Activated CD8-positive, alpha-beta memory T cell treated with anti-CD3 and anti-CD28 coated beads, Interleukin-2, amount 10 ng/mL, durations not matched to agents 7 days and 5 days (primary cell): ENCODE measurements at regions not wholly inside any gene's neighbourhood (a gene's known extent, or its start where the extent isn't known, plus 50 kb on each side); places are given as distances from the start of the nearest gene placed in this dataset.

Experiments used
- ATAC-seq: fragments of 150-1000 bp; cut with Tn5 transposase; one replicate; pipeline ENCODE4 v1.10.0; 2021; ENCODE audit warnings: moderate library complexity
- CTCF ChIA-PET: fragments of 350-600 bp; sonication (Branson Sonifier 250); formaldehyde crosslinking; loops from one replicate; lab custom pipeline; 2021; ENCODE audit warnings: antibody characterized with exemption; lab: Charles Lee
- DNase-seq: peaks from one replicate; pipeline ENCODE4 v3.0.0-alpha.2; 2020
- H3K27ac Mint-ChIP-seq: one replicate; pipeline ENCODE4 v1.8.0; 2021; ENCODE audit warnings: mild to moderate bottlenecking, mixed read lengths
- H3K27me3 Mint-ChIP-seq: one replicate; pipeline ENCODE4 v1.8.0; 2021; ENCODE audit warnings: mixed read lengths
- H3K36me3 Mint-ChIP-seq: one replicate; pipeline ENCODE4 v1.8.0; 2021; ENCODE audit warnings: mild to moderate bottlenecking, mixed read lengths
- H3K4me1 Mint-ChIP-seq: one replicate; pipeline ENCODE4 v1.8.0; 2021; ENCODE audit warnings: mixed read lengths
- H3K4me3 Mint-ChIP-seq: one replicate; pipeline ENCODE4 v1.8.0; 2021; ENCODE audit warnings: mild to moderate bottlenecking, moderate library complexity, mixed read lengths
- H3K9me3 Mint-ChIP-seq: one replicate; pipeline ENCODE4 v1.8.0; 2022; ENCODE audit warnings: low read depth, mixed read lengths

GRCh38 chr5:106976363-106976762 is 694.4 kb downstream of the EFNA5 start:
- Mint-ChIP-seq H3K27me3 (no peaks in the 10 kb centered on the region), H3K4me3 (no peak overlapping the region), H3K9me3 (peaks cover 4% of the 10 kb centered on the region), H3K4me1 (no peaks in the 10 kb centered on the region), H3K27ac (no peak overlapping the region), H3K36me3 (no peaks in the 10 kb centered on the region)
- ATAC-seq (no peak), DNase-seq (no peak)
- CTCF ChIA-PET: no interaction called here

GRCh38 chr5:106974272-106974671 is 696.5 kb downstream of the EFNA5 start:
- H3K27ac Mint-ChIP-seq: no peak overlapping the region
- no peaks in the 10 kb centered on the region for H3K4me1 Mint-ChIP-seq
- no peaks in the 10 kb centered on the region for H3K27me3 Mint-ChIP-seq
- no peaks in the 10 kb centered on the region for H3K36me3 Mint-ChIP-seq
- CTCF ChIA-PET: no interaction called here
- DNase-seq: no peak
- H3K4me3 Mint-ChIP-seq: no peak overlapping the region
- peaks cover 4% of the 10 kb centered on the region for H3K9me3 Mint-ChIP-seq
- no peak for ATAC-seq

GRCh38 chr5:106966686-106967315 is 703.9 kb downstream of the EFNA5 start:
- Mint-ChIP-seq H3K9me3 (peaks cover 6% of the 10 kb centered on the region), H3K27ac (no peak overlapping the region), H3K27me3 (no peaks in the 10 kb centered on the region), H3K36me3 (no peaks in the 10 kb centered on the region), H3K4me1 (no peaks in the 10 kb centered on the region), H3K4me3 (no peak overlapping the region)
- ATAC-seq (no peak), DNase-seq (no peak)
- CTCF ChIA-PET: no interaction called here

- Mint-ChIP-seq H3K27ac (no peak overlapping the region), H3K36me3 (no peaks in the 10 kb centered on the region), H3K9me3 (peaks cover 9% of the 10 kb centered on the region), H3K27me3 (no peaks in the 10 kb centered on the region), H3K4me3 (no peak overlapping the region), H3K4me1 (no peaks in the 10 kb centered on the region)
- CTCF ChIA-PET: no interaction called here
- ATAC-seq: no peak
- no peak for DNase-seq
Observed at GRCh38 chr5:106964132-106964531, 706.6 kb downstream of the EFNA5 start.

GRCh38 chr5:106963630-106964029 is 707.1 kb downstream of the EFNA5 start:
- Mint-ChIP-seq H3K27me3 (no peaks in the 10 kb centered on the region), H3K9me3 (peaks cover 9% of the 10 kb centered on the region), H3K4me1 (no peaks in the 10 kb centered on the region), H3K4me3 (no peak overlapping the region), H3K36me3 (no peaks in the 10 kb centered on the region), H3K27ac (no peak overlapping the region)
- ATAC-seq (no peak), DNase-seq (no peak)
- CTCF ChIA-PET: no interaction called here

- H3K4me1 Mint-ChIP-seq: no peaks in the 10 kb centered on the region
- H3K36me3 Mint-ChIP-seq: no peaks in the 10 kb centered on the region
- H3K9me3 Mint-ChIP-seq: peaks cover 9% of the 10 kb centered on the region
- CTCF ChIA-PET: no interaction called here
- no peak for DNase-seq
- H3K27me3 Mint-ChIP-seq: no peaks in the 10 kb centered on the region
- ATAC-seq: no peak
- H3K4me3 Mint-ChIP-seq: no peak overlapping the region
- no peak overlapping the region for H3K27ac Mint-ChIP-seq
Observed at GRCh38 chr5:106962464-106963230, 708.1 kb downstream of the EFNA5 start.

- CTCF ChIA-PET: no interaction called here
- ATAC-seq (no peak), DNase-seq (no peak)
- H3K27ac Mint-ChIP-seq: no peak overlapping the region
- H3K4me3 Mint-ChIP-seq: no peak overlapping the region
- no peaks in the 10 kb centered on the region for H3K36me3 Mint-ChIP-seq
- H3K9me3 Mint-ChIP-seq: peaks cover 5% of the 10 kb centered on the region
- no peaks in the 10 kb centered on the region for H3K4me1 Mint-ChIP-seq
- no peaks in the 10 kb centered on the region for H3K27me3 Mint-ChIP-seq
Observed at GRCh38 chr5:106959387-106959786, 711.4 kb downstream of the EFNA5 start.

GRCh38 chr5:106957336-106957735 is 713.4 kb downstream of the EFNA5 start:
- DNase-seq (no peak), ATAC-seq (no peak)
- CTCF ChIA-PET: no interaction called here
- H3K4me3 Mint-ChIP-seq: no peak overlapping the region
- H3K4me1 Mint-ChIP-seq: no peaks in the 10 kb centered on the region
- no peaks in the 10 kb centered on the region for H3K27me3 Mint-ChIP-seq
- peaks cover 5% of the 10 kb centered on the region for H3K9me3 Mint-ChIP-seq
- H3K27ac Mint-ChIP-seq: no peak overlapping the region
- H3K36me3 Mint-ChIP-seq: no peaks in the 10 kb centered on the region

- CTCF ChIA-PET: no interaction called here
- Mint-ChIP-seq H3K36me3 (no peaks in the 10 kb centered on the region), H3K9me3 (peaks cover 3% of the 10 kb centered on the region), H3K4me3 (no peak overlapping the region), H3K27ac (no peak overlapping the region), H3K27me3 (no peaks in the 10 kb centered on the region), H3K4me1 (no peaks in the 10 kb centered on the region)
- DNase-seq (no peak), ATAC-seq (no peak)
Observed at GRCh38 chr5:106956886-106957285, 713.9 kb downstream of the EFNA5 start.

GRCh38 chr5:106956187-106956586 is 714.5 kb downstream of the EFNA5 start:
- H3K9me3 Mint-ChIP-seq: peaks cover 3% of the 10 kb centered on the region
- no peaks in the 10 kb centered on the region for H3K27me3 Mint-ChIP-seq
- ATAC-seq (no peak), DNase-seq (no peak)
- CTCF ChIA-PET: no interaction called here
- H3K27ac Mint-ChIP-seq: no peak overlapping the region
- H3K4me1 Mint-ChIP-seq: no peaks in the 10 kb centered on the region
- no peak overlapping the region for H3K4me3 Mint-ChIP-seq
- H3K36me3 Mint-ChIP-seq: no peaks in the 10 kb centered on the region

GRCh38 chr5:106940986-106941385 is 729.8 kb downstream of the EFNA5 start:
- Mint-ChIP-seq H3K4me3 (no peak overlapping the region), H3K9me3 (peaks cover 8% of the 10 kb centered on the region), H3K36me3 (no peaks in the 10 kb centered on the region), H3K27ac (no peak overlapping the region), H3K27me3 (no peaks in the 10 kb centered on the region), H3K4me1 (no peaks in the 10 kb centered on the region)
- ATAC-seq (no peak), DNase-seq (no peak)
- CTCF ChIA-PET: no interaction called here

GRCh38 chr5:106940301-106940846 is 730.4 kb downstream of the EFNA5 start:
- Mint-ChIP-seq H3K9me3 (peaks cover 8% of the 10 kb centered on the region), H3K4me1 (no peaks in the 10 kb centered on the region), H3K4me3 (no peak overlapping the region), H3K27ac (no peak overlapping the region), H3K36me3 (no peaks in the 10 kb centered on the region), H3K27me3 (no peaks in the 10 kb centered on the region)
- no peak for ATAC-seq
- CTCF ChIA-PET: no interaction called here
- no peak for DNase-seq

GRCh38 chr5:106923409-106923808 is 747.3 kb downstream of the EFNA5 start:
- DNase-seq: no peak
- Mint-ChIP-seq H3K4me3 (no peak overlapping the region), H3K9me3 (peaks cover 3% of the 10 kb centered on the region)

GRCh38 chr5:106921567-106921966 is 749.2 kb downstream of the EFNA5 start:
- H3K27ac Mint-ChIP-seq: no peak overlapping the region
- no peaks in the 10 kb centered on the region for H3K27me3 Mint-ChIP-seq
- DNase-seq: no peak
- CTCF ChIA-PET: no interaction called here
- H3K9me3 Mint-ChIP-seq: no peaks in the 10 kb centered on the region
- ATAC-seq: no peak
- no peaks in the 10 kb centered on the region for H3K4me1 Mint-ChIP-seq
- no peaks in the 10 kb centered on the region for H3K36me3 Mint-ChIP-seq
- H3K4me3 Mint-ChIP-seq: no peak overlapping the region

More at GRCh38 chr5:106923409-106923808, 747.3 kb downstream of the EFNA5 start:
- no peaks in the 10 kb centered on the region for H3K36me3 Mint-ChIP-seq
- H3K27me3 Mint-ChIP-seq: no peaks in the 10 kb centered on the region
- CTCF ChIA-PET: no interaction called here
- ATAC-seq: no peak
- no peaks in the 10 kb centered on the region for H3K4me1 Mint-ChIP-seq
- H3K27ac Mint-ChIP-seq: no peak overlapping the region
